D341Med (cell line): ENCODE measurements at regions not wholly inside any gene's neighbourhood (a gene's known extent, or its start where the extent isn't known, plus 50 kb on each side); places are given as distances from the start of the nearest gene placed in this dataset.

Experiments
- DNase-seq: peaks from one replicate; pipeline ENCODE4 v3.0.0; 2012; ENCODE audit warnings: low spot score

GRCh38 chr18:43882358-43883055 is 605.2 kb upstream of the SYT4 start:
- no peak for DNase-seq

GRCh38 chr18:43883886-43884285 is 606.6 kb upstream of the SYT4 start:
- DNase-seq = no peak

- DNase-seq = no peak
Observed at GRCh38 chr18:43886341-43886740, 609.1 kb upstream of the SYT4 start.

- no peak for DNase-seq
Observed at GRCh38 chr18:43887491-43887890, 610.2 kb upstream of the SYT4 start.

DNA sequence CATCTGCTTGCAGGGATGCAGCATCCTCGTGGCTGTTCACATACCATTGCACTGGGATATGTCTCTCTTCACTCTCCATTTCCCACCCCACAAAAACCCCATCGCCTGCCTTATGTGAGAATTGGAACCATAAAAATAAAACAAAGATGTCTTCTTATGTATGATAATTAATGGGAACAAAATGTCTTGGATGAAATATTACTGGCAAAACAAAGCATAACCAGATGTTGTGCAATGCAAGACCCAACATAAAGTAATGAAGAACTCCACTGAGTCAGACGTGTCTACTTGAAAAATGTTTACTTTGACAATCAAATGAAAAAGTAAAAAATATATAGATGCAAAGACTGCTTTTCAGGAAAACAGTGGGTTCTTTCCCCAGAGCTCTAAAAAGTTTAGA is 611.3 kb upstream of the SYT4 start:
- DNase-seq = no peak

DNA sequence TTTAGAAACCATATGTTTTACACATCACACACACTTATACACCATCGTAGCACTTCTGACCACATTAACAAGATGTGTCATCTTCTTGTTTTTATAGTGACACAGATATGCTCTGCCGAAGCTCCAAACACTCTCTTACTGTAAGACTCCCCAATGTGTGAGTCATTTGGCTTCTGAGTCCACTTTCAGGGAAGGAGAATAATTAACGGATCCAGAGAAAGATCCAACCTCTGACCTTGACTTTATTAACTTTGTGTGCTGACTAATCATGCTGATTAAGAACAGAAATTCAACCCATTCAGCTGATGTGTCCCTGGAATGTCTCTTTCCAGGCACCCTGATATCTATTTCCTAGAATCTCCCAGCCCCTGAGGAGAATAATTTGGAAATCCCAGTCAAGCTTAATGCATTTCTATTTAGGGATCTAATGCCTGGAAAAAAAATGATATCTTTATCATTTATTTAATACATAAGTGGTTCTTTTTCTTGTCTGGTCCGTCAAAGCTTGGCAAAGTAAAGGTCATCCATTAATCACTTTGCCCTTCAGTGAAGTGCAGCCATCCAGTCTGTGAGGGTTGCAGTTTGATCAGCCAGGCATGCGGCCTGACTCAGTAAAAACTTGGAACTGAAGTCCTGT is 615.8 kb upstream of the SYT4 start:
- no peak for DNase-seq

- DNase-seq = no peak
Observed at GRCh38 chr18:43904209-43904837, 627.0 kb upstream of the SYT4 start.

GRCh38 chr18:43914018-43914417 is 636.7 kb upstream of the SYT4 start:
- no peak for DNase-seq

- no peak for DNase-seq
Observed at GRCh38 chr18:43916984-43917383, 639.7 kb upstream of the SYT4 start.

GRCh38 chr18:43917520-43917919 is 640.2 kb upstream of the SYT4 start:
- DNase-seq = no peak

DNA sequence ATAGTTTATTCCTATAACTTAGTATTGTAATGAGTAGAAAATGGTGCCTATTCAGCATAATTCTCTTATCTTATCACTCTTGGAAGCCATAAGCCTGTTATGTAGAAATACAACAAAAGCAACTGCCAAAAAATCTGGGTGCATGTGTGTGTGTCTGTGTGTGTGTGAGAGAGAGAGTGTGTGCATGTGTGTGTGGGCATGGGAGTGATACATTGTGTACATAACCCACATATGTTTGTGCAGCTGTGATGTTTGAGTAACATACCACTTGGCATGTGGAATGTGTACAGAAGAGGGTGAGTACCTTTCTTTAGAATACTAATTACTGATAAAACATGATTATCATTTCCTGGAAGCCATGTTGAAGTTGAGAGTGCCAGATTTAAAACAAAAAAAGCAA is 642.3 kb upstream of the SYT4 start:
- no peak for DNase-seq

DNA sequence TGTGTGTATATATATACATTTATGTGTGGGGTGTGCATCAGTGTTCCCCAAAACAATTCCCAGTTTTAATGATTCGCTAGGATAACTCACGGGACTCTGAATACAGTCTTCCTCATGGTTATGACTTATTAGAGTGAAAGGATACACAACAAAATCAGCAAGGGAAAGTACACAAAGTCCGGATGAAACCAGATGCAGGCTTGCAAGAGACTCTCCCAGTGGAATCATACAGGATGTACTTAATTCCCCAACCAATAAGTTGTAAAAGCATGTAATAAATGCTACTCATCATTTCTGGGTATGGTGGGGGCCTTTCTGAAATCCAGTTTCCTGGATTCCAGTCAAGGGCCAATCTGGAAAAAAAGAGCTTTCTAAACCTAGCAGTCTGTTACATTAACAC is 654.1 kb upstream of the SYT4 start:
- DNase-seq = no peak

- no peak for DNase-seq
Observed at GRCh38 chr18:43932140-43932539, 654.9 kb upstream of the SYT4 start.

DNA sequence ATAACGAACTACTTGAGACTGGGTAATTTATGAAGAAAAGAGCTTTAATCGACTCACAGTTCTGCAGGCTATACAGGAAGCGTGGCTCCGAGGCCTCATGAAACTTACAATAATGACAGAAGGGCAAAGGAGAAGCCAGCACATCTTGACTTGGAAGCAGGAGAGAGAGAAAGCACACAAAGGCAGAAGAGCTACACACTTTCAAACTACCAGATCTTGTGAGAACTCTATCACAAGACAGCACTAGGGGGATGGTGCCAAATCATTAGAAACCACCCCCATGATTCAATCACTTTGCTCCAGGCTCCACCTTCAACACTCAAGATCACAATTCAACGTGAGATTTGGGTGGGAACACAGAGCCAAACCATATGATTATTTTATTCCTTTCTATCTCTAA is 655.9 kb upstream of the SYT4 start:
- no peak for DNase-seq

DNA sequence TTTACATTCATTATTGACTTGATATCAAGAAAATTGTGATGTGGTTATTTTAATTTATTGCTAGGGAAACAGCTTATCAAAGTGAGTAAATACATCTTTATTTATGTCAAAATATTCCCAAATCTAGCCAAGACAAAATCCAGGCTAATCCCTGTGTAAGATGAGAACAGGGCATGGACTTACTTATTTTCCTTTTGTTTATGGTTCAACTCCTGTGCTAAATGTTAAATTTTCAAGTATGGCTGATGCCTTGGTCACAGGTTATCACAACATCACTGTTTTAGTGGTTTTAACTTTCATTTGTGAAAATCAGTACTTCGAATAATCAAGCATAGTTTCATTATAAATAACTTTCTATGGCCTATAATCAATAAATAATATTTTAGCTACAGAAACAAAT is 657.0 kb upstream of the SYT4 start:
- DNase-seq = no peak

GRCh38 chr18:43934781-43935471 is 657.6 kb upstream of the SYT4 start:
- no peak for DNase-seq

DNA sequence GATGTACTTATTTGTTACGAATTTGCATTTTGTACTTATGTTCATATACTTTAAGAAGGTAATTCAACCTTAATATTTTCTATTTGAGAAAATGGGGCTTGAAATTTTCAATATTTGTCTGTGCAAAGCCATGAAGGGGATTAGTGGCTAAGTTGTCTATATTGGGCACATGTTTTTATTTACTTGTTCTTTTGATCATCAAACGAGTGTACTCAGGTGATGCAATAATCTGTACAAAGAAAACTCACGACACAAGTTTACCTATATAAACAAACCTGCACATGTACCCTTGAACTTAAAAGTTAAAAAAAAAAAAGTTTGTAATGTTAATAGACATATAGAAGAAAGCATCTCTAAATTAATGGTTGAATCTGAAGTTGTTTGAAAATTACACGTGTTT is 658.9 kb upstream of the SYT4 start:
- DNase-seq = no peak

- no peak for DNase-seq
Observed at GRCh38 chr18:43949291-43949690, 672.0 kb upstream of the SYT4 start.

DNA sequence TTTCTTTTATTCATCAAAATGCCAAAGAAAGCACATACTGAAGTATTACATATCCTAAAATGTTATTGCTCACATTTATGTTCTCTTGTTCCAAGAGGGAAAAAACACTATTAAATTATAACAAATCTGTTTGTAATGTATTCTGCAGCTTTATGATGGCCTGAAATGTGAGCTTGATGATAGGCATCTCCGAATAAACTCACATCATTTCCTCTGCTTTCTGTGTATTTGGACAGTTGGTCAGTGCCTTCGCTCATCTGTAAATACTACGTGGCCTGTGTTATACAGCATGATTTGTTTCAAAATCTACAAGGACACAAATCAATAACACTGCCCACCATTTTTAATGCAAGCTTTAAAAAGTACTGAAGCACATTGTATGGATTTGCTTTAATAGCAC is 672.8 kb upstream of the SYT4 start:
- DNase-seq = no peak

DNA sequence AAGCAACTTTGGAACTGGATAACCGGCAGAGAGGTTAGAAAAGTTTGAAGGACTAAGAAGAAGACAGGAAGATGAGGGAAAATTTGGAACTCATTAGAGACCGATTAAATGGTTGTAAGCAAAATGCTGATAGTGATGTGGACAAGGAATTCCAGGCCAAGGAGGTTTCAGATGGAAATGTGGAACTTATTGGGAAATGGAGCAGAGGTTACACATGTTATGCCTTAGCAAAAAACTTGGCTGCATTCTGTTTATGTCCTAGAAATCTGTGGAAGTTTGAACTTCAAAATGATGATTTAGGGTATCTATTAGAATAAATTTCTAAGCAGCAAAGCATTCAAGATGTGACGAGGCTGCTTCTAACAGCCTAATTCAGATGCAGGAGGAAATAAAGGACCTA is 675.1 kb upstream of the SYT4 start:
- no peak for DNase-seq

DNA sequence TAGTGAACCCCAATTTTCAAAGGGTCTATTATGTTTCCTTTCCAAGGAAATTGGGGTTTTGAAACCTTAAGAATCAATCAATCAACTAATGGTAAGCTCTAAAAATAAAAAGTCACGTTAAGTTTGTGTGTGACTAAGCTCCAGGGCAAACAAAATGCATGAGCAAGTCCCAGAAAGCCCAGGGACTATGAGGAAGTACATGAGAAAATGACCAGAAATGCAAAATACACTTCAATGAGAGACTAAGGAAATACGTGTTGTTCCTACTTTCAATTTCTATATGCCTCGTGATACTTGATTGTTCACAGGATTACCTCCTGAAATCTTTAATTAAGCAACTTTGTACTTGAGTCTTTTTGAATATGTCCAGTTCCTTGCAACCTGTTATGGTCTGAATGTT is 684.4 kb upstream of the SYT4 start:
- DNase-seq = no peak

DNA sequence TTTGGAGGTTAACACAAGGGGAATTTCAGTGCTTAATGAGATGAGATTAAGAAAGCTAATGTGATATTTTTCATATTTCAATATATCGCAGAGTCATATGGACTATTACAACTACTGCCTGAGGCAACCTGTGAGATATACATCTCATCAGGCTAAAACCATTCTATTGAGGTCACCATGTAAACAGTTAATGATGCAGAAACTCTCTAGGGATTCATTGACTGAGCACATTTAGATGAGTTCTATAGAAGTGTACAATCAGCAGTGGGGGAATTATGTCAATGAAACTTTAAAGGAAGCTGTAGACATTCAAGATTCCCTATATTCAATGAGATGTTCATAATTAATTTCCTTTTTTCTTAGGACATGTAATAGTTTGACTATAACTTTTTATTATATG is 687.4 kb upstream of the SYT4 start:
- DNase-seq = no peak

- no peak for DNase-seq
Observed at GRCh38 chr18:43965691-43966090, 688.4 kb upstream of the SYT4 start.
